Smooth muscle cell (in vitro differentiated cells): ENCODE measurements at regions not wholly inside any gene's neighbourhood (a gene's known extent, or its start where the extent isn't known, plus 50 kb on each side); places are given as distances from the start of the nearest gene placed in this dataset.

Source experiments
- DNase-seq: peaks from one replicate; lab custom pipeline; 2025; ENCODE audit not compliant: unreplicated experiment; lab: John Stamatoyannopoulos, UW
- H2AFZ ChIP-seq: fragments of 200-600 bp; sonication (generic); 2 replicates; pipeline ENCODE4 v1.6.0; 2016; ENCODE audit warnings: antibody characterized with exemption, low read depth, mild to moderate bottlenecking
- H3F3A ChIP-seq: fragments of 200-600 bp; sonication (generic); 2 replicates; pipeline ENCODE4 v1.6.0; 2017; ENCODE audit warnings: antibody characterized with exemption, low read depth
- H3K27ac ChIP-seq: fragments of 200-600 bp; sonication (generic); 2 replicates; pipeline ENCODE4 v1.5.1; 2016; ENCODE audit warnings: low read depth, mild to moderate bottlenecking
- H3K27me3 ChIP-seq: fragments of 200-600 bp; sonication (generic); 2 replicates; pipeline ENCODE4 v1.6.1; 2016; ENCODE audit warnings: low read depth, mild to moderate bottlenecking
- H3K36me3 ChIP-seq: fragments of 200-600 bp; sonication (generic); 2 replicates; pipeline ENCODE4 v1.5.1; 2016; ENCODE audit warnings: low read depth
- H3K4me1 ChIP-seq: fragments of 200-600 bp; sonication (generic); 2 replicates; pipeline ENCODE4 v1.5.1; 2016; ENCODE audit warnings: low read depth
- H3K4me2 ChIP-seq: fragments of 200-600 bp; sonication (generic); 2 replicates; pipeline ENCODE4 v1.6.0; 2016; ENCODE audit warnings: mild to moderate bottlenecking
- H3K4me3 ChIP-seq: fragments of 200-600 bp; sonication (generic); 2 replicates; pipeline ENCODE4 v1.5.1; 2016; ENCODE audit warnings: mild to moderate bottlenecking
- H3K79me2 ChIP-seq: fragments of 200-600 bp; sonication (generic); 2 replicates; pipeline ENCODE4 v1.6.0; 2016; ENCODE audit warnings: low read depth, mild to moderate bottlenecking
- H3K9ac ChIP-seq: fragments of 200-600 bp; sonication (generic); 2 replicates; pipeline ENCODE4 v1.6.0; 2016; ENCODE audit warnings: low read depth
- H3K9me3 ChIP-seq: fragments of 200-600 bp; sonication (generic); replicated peaks from 2 replicates; pipeline ENCODE4 v1.5.1; 2016; ENCODE audit warnings: low read depth
- H4K20me1 ChIP-seq: fragments of 200-600 bp; sonication (generic); 2 replicates; pipeline ENCODE4 v1.6.0; 2016; ENCODE audit warnings: low read depth
- WGBS: methylation state at CpG from one replicate; pipeline ENCODE4 v1.1.7; 2016; ENCODE audit warnings: low lambda C conversion rate; 5-methylcytosine and 5-hydroxymethylcytosine counted together
- TF ChIP-seq, protein P1 (sequence below): fragments of 200-600 bp; sonication (generic); IDR thresholded peaks from 2 replicates; pipeline ENCODE4 v1.5.1; 2017; ENCODE audit warnings: borderline replicate concordance, mild to moderate bottlenecking, antibody characterized with exemption; ENCODE audit not compliant: insufficient read depth, poor library complexity, severe bottlenecking

DNA sequence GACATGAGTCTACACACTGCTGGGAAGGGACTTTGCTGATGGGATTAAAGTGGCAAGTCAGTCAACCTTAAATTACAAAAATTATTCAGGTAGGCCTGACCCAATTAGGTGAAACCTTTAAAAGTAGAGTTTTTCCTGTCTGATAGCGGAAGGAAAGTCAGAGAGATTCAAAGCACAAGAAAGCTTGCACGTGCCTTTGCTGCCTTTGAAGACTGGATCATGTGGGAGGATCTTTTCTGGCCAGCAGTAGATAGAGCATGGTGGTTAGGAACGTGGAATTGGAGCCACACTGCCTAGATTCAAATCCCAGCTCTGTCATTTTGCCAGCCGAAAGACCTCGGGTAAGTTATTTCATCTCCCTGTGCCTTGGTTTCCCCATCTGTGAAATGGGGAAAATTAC is 265.8 kb upstream of the PROK2 start:
- Histone ChIP-seq H2AFZ (no peak overlapping the region), H3K27ac (no peak overlapping the region), H3K4me2 (no peak overlapping the region), H3K9me3 (no peaks in the 10 kb centered on the region), H3K79me2 (no peaks in the 10 kb centered on the region), H3K36me3 (no peaks in the 10 kb centered on the region), H3K4me3 (no peak overlapping the region), H3F3A (no peaks in the 10 kb centered on the region), H3K27me3 (no peaks in the 10 kb centered on the region), H4K20me1 (no peaks in the 10 kb centered on the region), H3K4me1 (no peaks in the 10 kb centered on the region), H3K9ac (no peak overlapping the region)
- 91% methylated on average over 5 of the region's 5 CpGs for WGBS
- TF ChIP-seq, protein P1, sequence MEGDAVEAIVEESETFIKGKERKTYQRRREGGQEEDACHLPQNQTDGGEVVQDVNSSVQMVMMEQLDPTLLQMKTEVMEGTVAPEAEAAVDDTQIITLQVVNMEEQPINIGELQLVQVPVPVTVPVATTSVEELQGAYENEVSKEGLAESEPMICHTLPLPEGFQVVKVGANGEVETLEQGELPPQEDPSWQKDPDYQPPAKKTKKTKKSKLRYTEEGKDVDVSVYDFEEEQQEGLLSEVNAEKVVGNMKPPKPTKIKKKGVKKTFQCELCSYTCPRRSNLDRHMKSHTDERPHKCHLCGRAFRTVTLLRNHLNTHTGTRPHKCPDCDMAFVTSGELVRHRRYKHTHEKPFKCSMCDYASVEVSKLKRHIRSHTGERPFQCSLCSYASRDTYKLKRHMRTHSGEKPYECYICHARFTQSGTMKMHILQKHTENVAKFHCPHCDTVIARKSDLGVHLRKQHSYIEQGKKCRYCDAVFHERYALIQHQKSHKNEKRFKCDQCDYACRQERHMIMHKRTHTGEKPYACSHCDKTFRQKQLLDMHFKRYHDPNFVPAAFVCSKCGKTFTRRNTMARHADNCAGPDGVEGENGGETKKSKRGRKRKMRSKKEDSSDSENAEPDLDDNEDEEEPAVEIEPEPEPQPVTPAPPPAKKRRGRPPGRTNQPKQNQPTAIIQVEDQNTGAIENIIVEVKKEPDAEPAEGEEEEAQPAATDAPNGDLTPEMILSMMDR = no peak
- no peak for DNase-seq

- H3K27me3 ChIP-seq = no peaks in the 10 kb centered on the region
- H3K4me2 ChIP-seq = no peak overlapping the region
- H3K79me2 ChIP-seq = no peaks in the 10 kb centered on the region
- TF ChIP-seq, protein P1 = no peak
- no peak overlapping the region for H3K9ac ChIP-seq
- 94% methylated on average over 6 of the region's 6 CpGs for WGBS
- H4K20me1 ChIP-seq = no peaks in the 10 kb centered on the region
- H3K4me1 ChIP-seq = no peaks in the 10 kb centered on the region
- no peak for DNase-seq
- no peak overlapping the region for H2AFZ ChIP-seq
- H3F3A ChIP-seq = no peaks in the 10 kb centered on the region
- no peak overlapping the region for H3K27ac ChIP-seq
- H3K36me3 ChIP-seq = no peaks in the 10 kb centered on the region
- H3K4me3 ChIP-seq = no peak overlapping the region
- no peaks in the 10 kb centered on the region for H3K9me3 ChIP-seq
Observed at GRCh38 chr3:72050048-72050632, 265.2 kb upstream of the PROK2 start.

DNA sequence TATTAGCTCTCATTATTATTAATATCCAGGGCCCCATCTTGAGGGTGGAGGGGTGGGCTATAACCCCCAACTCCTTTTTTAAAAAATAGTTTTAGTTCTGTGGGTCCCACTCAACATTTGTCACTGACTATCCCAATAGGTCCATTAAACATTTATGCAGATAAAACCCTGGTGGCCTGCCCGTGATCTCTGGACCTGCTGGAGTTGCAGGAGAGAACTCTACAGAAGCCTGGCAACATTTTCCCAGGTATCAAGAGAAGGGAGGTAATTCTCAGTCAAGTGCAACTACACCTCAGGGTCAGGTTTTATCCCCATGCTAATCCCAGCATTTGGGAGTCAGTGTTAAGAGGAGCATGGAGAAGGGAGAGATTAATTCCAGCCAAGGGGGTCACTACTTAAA is 264.4 kb upstream of the PROK2 start:
- TF ChIP-seq, protein P1 = no peak
- WGBS = 90% methylated on average over 1 of the region's 1 CpG

GRCh38 chr3:72048873-72049272 is 263.9 kb upstream of the PROK2 start:
- 91% methylated on average over 5 of the region's 5 CpGs for WGBS

More for the DNA sequence above, 264.4 kb upstream of the PROK2 start:
- H3K79me2 ChIP-seq = no peaks in the 10 kb centered on the region
- no peaks in the 10 kb centered on the region for H3K36me3 ChIP-seq
- no peak overlapping the region for H3K27ac ChIP-seq
- H3K4me2 ChIP-seq = no peak overlapping the region
- peaks cover 3% of the 10 kb centered on the region for H3K4me1 ChIP-seq
- H4K20me1 ChIP-seq = no peaks in the 10 kb centered on the region
- no peak overlapping the region for H3K9ac ChIP-seq
- no peaks in the 10 kb centered on the region for H3K9me3 ChIP-seq
- H2AFZ ChIP-seq = no peak overlapping the region
- no peak for DNase-seq
- H3K4me3 ChIP-seq = no peak overlapping the region
- no peaks in the 10 kb centered on the region for H3F3A ChIP-seq
- H3K27me3 ChIP-seq = no peaks in the 10 kb centered on the region

More at GRCh38 chr3:72048873-72049272, 263.9 kb upstream of the PROK2 start:
- no peak for DNase-seq
- H3K9ac ChIP-seq = no peak overlapping the region
- H3F3A ChIP-seq = no peaks in the 10 kb centered on the region
- peaks cover 3% of the 10 kb centered on the region for H3K4me1 ChIP-seq
- no peak overlapping the region for H2AFZ ChIP-seq
- H3K4me2 ChIP-seq = no peak overlapping the region
- H3K36me3 ChIP-seq = no peaks in the 10 kb centered on the region
- H3K79me2 ChIP-seq = no peaks in the 10 kb centered on the region
- no peak overlapping the region for H3K27ac ChIP-seq
- no peaks in the 10 kb centered on the region for H4K20me1 ChIP-seq
- TF ChIP-seq, protein P1 = no peak
- no peak overlapping the region for H3K4me3 ChIP-seq
- no peaks in the 10 kb centered on the region for H3K9me3 ChIP-seq
- H3K27me3 ChIP-seq = no peaks in the 10 kb centered on the region
